ENCODE measurements at regions not wholly inside any gene's neighbourhood (a gene's known extent, or its start where the extent isn't known, plus 50 kb on each side); places are given as distances from the start of the nearest gene placed in this dataset.

DNA sequence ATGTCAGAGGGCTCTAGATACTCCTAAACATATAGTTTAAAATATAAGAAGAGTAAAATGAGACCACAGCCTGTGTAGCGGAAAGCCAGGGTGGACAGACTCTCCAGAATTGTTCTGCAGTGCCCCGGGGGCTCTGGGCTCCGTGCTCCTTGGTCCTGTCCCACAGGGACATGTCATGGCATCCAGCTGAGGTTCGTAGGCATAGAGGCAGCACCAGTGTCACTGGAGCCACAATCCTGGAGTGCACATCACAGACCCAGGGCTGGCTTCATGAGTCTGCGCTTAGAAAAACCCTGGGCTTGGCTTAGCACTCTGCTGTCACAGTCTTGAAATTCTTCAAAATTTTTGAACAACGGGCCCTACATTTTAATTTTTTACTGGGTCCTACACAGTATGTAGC lies 280.4 kb upstream of the ZNF32 start:
- in situ Hi-C loops (cut with MboI; ENCODE audit: low pct_ligation_motif_present in 1 of 4, low pct_unique_long_range_greater_than_20kb in 1 of 4, low sequenced_read_pairs in 3 of 4) (no loop called here), intact Hi-C loops (cut with DNase I; ENCODE audit: low total_unique reads) (no loop called here)
- DNase-seq: no peak
- Histone ChIP-seq H3K27ac (no peak overlapping the region), H3K9me3 (no peaks in the 10 kb centered on the region), H3K4me1 (no peaks in the 10 kb centered on the region), H3K4me3 (no peak overlapping the region), H3K36me3 (no peaks in the 10 kb centered on the region), H3K27me3 (no peaks in the 10 kb centered on the region)
- TF ChIP-seq, protein P1, sequence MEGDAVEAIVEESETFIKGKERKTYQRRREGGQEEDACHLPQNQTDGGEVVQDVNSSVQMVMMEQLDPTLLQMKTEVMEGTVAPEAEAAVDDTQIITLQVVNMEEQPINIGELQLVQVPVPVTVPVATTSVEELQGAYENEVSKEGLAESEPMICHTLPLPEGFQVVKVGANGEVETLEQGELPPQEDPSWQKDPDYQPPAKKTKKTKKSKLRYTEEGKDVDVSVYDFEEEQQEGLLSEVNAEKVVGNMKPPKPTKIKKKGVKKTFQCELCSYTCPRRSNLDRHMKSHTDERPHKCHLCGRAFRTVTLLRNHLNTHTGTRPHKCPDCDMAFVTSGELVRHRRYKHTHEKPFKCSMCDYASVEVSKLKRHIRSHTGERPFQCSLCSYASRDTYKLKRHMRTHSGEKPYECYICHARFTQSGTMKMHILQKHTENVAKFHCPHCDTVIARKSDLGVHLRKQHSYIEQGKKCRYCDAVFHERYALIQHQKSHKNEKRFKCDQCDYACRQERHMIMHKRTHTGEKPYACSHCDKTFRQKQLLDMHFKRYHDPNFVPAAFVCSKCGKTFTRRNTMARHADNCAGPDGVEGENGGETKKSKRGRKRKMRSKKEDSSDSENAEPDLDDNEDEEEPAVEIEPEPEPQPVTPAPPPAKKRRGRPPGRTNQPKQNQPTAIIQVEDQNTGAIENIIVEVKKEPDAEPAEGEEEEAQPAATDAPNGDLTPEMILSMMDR (IDR thresholded peaks at IDR 0.05): no peak
- TF ChIP-seq EP300 (IDR thresholded peaks at IDR 0.05; ENCODE audit: low read depth) (no peak), POLR2AphosphoS5 (IDR thresholded peaks at IDR 0.05) (no peak), POLR2A (IDR thresholded peaks at IDR 0.05) (no peak)
- 80 to 82% methylated on average over 1 to 6 of the region's 6 CpGs for WGBS, 2 donors (ENCODE audit: low coverage in 1 of 2)

DNA sequence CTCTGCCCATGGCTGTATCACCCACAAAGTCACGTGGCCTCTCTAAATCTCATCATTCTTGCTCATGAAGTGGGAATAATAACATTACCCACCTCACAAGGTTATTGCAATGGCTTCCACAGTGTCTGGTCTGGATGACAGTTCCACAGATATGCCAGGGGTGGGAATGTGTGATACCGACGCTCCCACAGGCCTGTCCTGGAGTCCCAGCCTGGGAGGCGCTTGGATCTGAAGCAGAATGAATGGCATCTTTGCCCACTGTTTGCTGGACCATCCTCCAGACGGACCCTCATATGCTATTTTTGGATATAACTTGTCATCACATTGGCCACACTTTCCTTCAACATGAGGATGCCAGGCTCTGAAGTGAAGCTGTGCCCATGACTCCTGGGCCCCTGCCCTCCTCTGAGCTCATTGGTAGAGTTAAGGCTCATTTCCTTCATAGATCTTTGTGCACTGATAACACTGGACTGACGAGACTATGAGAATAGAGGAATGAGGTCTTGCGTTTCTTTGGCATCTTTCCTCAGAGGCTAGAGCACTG lies 279.8 kb upstream of the ZNF32 start:
- in situ Hi-C loops (cut with MboI; ENCODE audit: low pct_ligation_motif_present in 1 of 4, low pct_unique_long_range_greater_than_20kb in 1 of 4, low sequenced_read_pairs in 3 of 4): no loop called here
- intact Hi-C loops (cut with DNase I; ENCODE audit: low total_unique reads): no loop called here
- no peaks in the 10 kb centered on the region for H3K9me3 ChIP-seq
- no peaks in the 10 kb centered on the region for H3K4me1 ChIP-seq
- DNase-seq: no peak
- no peaks in the 10 kb centered on the region for H3K36me3 ChIP-seq
- H3K27me3 ChIP-seq: no peaks in the 10 kb centered on the region
- TF ChIP-seq EP300 (IDR thresholded peaks at IDR 0.05; ENCODE audit: low read depth) (no peak), POLR2A (IDR thresholded peaks at IDR 0.05) (no peak), POLR2AphosphoS5 (IDR thresholded peaks at IDR 0.05) (no peak)
- TF ChIP-seq, protein P1 (IDR thresholded peaks at IDR 0.05): no peak
- no peak overlapping the region for H3K4me3 ChIP-seq
- no peak overlapping the region for H3K27ac ChIP-seq
- WGBS, 2 donors (ENCODE audit: low coverage in 1 of 2): 77% methylated on average over 7 of the region's 7 CpGs; no CpG with 5 or more reads in 1 of the 2 donors

DNA sequence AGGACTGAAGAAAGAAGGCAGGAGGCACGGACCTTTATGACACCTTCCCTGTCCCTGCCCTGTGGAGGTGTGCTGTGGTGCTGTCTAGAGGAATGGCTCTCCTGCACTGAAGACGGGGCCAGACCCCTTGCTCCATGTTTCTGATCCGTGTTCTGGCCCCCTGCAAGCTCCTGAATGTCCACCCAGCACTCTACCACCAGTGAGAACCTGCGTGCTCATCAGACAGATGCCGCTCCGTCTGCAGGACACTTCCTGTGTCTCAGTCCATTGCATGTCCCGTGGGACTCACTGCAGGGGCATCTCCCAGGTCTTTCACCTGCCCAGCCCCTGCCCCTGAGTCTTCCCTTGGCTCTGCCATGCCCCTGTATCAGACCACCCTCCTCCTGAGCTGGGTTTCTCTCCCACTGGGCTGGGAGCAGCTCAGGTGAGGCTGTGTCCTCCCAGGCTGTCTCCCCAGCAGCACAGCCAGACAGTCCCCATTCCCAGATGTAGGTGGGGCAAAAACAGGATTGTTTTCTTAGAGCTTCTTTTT lies 278.3 kb upstream of the ZNF32 start:
- Histone ChIP-seq H3K36me3 (no peaks in the 10 kb centered on the region), H3K4me1 (no peaks in the 10 kb centered on the region), H3K27me3 (no peaks in the 10 kb centered on the region), H3K9me3 (no peaks in the 10 kb centered on the region), H3K4me3 (no peak overlapping the region), H3K27ac (no peak overlapping the region)
- 71% methylated on average over 7 of the region's 7 CpGs; no CpG with 5 or more reads in 1 of the 2 donors for WGBS, 2 donors (ENCODE audit: low coverage in 1 of 2)
- DNase-seq: no peak
- TF ChIP-seq, protein P1 (IDR thresholded peaks at IDR 0.05): no peak
- TF ChIP-seq EP300 (IDR thresholded peaks at IDR 0.05; ENCODE audit: low read depth) (no peak), POLR2AphosphoS5 (IDR thresholded peaks at IDR 0.05) (no peak), POLR2A (IDR thresholded peaks at IDR 0.05) (no peak)
- in situ Hi-C loops (cut with MboI; ENCODE audit: low pct_ligation_motif_present in 1 of 4, low pct_unique_long_range_greater_than_20kb in 1 of 4, low sequenced_read_pairs in 3 of 4): no loop called here
- intact Hi-C loops (cut with DNase I; ENCODE audit: low total_unique reads): no loop called here

DNA sequence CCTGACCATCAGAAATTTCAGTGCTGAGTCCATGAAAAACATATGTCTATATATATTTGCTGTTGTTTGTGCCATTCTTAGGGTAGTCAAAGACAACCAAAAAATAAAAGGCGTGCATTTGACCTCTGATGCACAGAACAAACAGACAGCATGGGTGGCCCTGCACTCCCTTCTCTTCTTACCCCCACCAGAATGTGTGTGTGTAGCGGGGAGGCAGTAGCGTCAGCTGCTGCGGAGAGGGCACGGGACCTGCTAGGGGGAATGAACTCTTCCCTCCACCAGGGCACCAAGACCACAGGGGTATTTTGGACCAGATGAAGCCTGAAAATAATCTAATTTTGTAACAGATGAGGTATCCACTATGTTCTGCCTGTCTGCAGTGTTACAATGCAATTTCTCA lies 277.7 kb upstream of the ZNF32 start:
- H3K27me3 ChIP-seq: no peaks in the 10 kb centered on the region
- in situ Hi-C loops (cut with MboI; ENCODE audit: low pct_ligation_motif_present in 1 of 4, low pct_unique_long_range_greater_than_20kb in 1 of 4, low sequenced_read_pairs in 3 of 4): no loop called here
- H3K36me3 ChIP-seq: no peaks in the 10 kb centered on the region
- no peaks in the 10 kb centered on the region for H3K4me1 ChIP-seq
- intact Hi-C loops (cut with DNase I; ENCODE audit: low total_unique reads): no loop called here
- no peak overlapping the region for H3K4me3 ChIP-seq
- no peak for DNase-seq
- H3K27ac ChIP-seq: no peak overlapping the region
- H3K9me3 ChIP-seq: no peaks in the 10 kb centered on the region
- TF ChIP-seq EP300 (IDR thresholded peaks at IDR 0.05; ENCODE audit: low read depth) (no peak), POLR2AphosphoS5 (IDR thresholded peaks at IDR 0.05) (no peak), POLR2A (IDR thresholded peaks at IDR 0.05) (no peak)
- TF ChIP-seq, protein P1 (IDR thresholded peaks at IDR 0.05): no peak
- 85% methylated on average over 5 of the region's 5 CpGs; no CpG with 5 or more reads in 1 of the 2 donors for whole genome bisulfite sequencing, 2 donors (ENCODE audit: low coverage in 1 of 2)

Measured in transverse colon (tissue), 4 donors.